GM18520 (cell line): ENCODE measurements at regions not wholly inside any gene's neighbourhood (a gene's known extent, or its start where the extent isn't known, plus 50 kb on each side); places are given as distances from the start of the nearest gene placed in this dataset.

Experiments
- ATAC-seq: cut with Tn5 transposase; IDR thresholded peaks from one replicate; pipeline ENCODE4 v1.9.1; 2021; ENCODE audit not compliant: unreplicated experiment

GRCh38 chr18:51891876-51892275 is 448.1 kb upstream of the DCC start:
- no peak for ATAC-seq

DNA sequence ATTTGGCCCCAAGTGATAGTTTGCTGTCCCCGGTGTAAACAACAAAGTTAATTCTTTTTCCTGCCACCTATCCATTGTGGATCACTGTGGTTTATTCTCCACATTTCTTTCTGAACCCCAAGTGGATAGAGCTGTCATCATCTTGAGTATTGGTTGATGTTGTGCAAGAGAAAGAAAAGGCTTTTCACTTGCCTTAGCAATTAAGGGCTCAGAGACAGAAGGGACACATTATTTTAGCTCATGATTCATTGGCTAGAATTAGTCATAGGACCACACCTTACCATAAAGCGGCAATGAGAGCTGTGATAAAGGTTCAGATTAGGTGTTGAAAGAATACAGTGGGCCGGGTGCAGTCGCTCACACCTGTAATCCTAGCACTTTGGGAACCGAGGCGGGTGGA is 442.1 kb upstream of the DCC start:
- ATAC-seq, result no peak

- no peak for ATAC-seq
Observed at GRCh38 chr18:51907687-51908597, 432.1 kb upstream of the DCC start.

GRCh38 chr18:51908598-51908944 is 431.4 kb upstream of the DCC start:
- ATAC-seq, result no peak

- ATAC-seq, result no peak
Observed at GRCh38 chr18:51911584-51911983, 428.4 kb upstream of the DCC start.

- ATAC-seq, result no peak
Observed at GRCh38 chr18:51912381-51912780, 427.6 kb upstream of the DCC start.

GRCh38 chr18:51915176-51915575 is 424.8 kb upstream of the DCC start:
- no peak for ATAC-seq

GRCh38 chr18:51921862-51922261 is 418.1 kb upstream of the DCC start:
- ATAC-seq, result no peak

- ATAC-seq, result no peak
Observed at GRCh38 chr18:51933903-51934302, 406.1 kb upstream of the DCC start.

- no peak for ATAC-seq
Observed at GRCh38 chr18:51936115-51936514, 403.9 kb upstream of the DCC start.

DNA sequence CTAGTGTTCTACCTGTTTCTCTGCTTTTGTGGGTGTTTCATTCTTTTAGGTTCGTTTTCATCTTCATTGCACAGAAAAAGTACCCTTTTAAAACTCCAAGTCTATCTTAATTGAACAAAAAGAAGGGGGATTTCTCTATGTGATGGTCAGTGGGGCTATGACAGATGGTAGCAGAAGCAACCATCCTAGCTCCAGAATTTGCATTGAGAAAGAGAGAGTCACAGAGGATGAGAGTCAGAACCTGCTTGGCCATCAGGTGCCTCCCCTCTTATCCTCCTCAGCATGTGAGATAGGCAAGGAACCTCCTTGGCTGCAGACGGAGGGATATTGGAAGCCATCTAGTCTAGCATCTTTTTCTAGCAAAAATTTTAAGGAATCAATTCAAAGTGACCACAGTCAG is 398.0 kb upstream of the DCC start:
- ATAC-seq, result peak; percentile 42

DNA sequence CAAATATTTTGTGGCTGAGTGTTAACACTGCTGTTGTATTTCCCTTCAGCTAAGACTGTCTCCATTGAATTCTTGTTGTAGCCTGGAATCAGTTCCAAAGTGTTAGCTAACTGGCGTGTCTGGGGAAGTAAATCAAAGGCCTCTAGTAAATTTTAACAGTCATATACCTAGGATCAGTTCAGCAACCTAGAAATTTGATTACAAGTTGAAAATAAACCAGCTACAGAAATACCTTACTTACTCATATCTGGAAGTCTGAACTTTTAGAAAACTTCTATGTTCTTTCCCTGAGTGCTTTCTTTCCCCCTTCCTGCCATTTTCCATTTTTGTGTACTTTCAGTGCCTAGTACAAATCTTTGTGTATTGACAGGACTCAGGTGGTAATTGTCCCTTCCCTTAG is 396.7 kb upstream of the DCC start:
- no peak for ATAC-seq

GRCh38 chr18:51946946-51947345 is 393.1 kb upstream of the DCC start:
- no peak for ATAC-seq

DNA sequence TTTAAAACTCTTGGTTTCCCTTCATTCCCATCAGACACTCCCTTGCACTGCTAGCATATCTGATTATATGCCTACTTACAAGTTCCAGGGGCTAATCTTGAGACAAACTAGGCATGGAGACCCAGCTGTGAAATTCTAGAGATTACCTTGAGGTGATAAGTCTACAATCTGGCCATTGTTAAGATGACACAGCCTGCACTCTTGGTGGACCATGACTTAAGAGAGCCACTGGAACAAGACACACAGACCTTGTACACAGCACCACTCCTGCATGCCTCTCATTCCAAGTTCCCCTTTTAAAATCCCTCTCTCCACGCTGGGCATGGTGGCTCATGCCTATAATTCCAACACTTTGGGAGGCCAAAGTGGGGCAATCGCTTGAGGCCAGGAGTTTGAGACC is 387.2 kb upstream of the DCC start:
- no peak for ATAC-seq

- ATAC-seq, result peak; percentile 84
Observed at GRCh38 chr18:51953521-51953920, 386.5 kb upstream of the DCC start.

- no peak for ATAC-seq
Observed at GRCh38 chr18:51955136-51955535, 384.9 kb upstream of the DCC start.

- no peak for ATAC-seq
Observed at GRCh38 chr18:51957001-51957400, 383.0 kb upstream of the DCC start.

DNA sequence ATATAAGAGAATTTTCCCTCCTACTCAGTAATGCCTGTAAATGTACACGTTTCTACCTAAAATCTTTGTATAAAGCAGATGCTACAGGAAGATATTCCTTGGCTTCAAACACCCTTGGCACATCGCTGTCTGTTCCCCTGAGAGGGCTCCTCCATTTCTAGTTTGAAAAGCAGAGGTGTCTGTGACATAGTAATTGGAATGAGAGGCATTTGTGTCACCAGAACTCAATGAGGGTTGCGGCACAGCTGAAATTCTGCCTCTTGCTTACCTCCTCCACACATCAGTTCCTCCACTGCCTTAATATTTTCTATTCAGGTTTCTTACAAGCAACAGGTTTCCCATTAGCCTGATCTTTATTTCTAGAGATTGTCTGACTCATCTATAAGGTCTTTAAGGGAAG is 359.9 kb upstream of the DCC start:
- no peak for ATAC-seq

DNA sequence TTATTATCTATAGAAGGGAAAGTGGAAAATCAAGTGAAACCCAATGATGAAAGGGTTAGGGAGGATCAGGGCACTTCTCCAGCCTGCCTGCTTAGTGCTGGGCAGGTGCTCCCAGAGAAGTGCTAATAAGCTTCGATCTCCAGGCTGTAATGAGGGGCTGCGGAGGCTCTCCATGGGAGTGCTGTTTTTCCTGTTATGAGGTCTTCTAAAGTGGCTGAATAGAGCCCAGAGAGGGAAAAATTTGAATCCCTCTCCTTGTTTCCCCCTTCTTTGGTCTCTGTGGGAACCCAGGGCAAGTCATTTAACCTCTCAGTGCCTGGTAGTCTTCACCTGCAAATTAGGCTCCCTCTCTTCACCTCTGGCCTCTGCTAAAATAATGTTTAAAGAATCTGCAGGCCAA is 351.7 kb upstream of the DCC start:
- ATAC-seq, result no peak

DNA sequence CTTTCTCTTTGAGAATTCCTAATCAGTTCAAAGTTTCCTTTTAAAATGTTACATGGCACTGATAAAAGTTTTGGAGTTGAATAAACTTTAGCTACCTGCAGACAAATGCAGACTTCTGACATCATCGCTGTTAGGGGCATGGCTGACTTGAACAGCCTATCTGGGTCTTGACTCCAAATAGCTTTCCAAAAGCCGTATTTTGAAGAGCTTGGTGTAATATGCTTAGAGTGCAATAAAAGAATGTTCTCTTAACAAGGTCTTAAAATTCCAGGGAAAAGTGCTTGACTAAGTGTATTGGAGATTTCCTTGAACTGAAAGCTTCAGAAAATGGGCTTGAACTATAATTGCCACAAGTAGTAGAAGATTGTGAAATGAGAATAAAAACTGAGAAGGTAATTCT is 342.9 kb upstream of the DCC start:
- ATAC-seq, result no peak

DNA sequence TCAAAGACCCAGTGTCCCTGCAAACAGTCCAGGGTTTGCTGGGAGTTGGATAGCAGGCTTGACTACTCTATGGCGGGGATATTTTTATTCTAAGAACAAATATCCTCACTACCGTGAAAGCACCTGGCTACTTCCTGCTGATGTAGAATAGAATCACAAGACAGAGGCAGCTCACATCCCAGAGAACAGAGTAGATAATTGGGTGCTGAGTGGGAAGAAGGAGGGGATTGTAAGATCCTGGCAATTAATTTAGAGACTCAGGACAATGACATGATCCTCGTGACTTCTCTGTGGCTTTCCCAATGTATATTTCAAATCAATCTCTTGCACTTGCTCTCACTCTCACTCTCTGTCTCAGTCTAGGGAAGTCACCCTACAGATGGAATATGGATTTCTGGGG is 341.9 kb upstream of the DCC start:
- no peak for ATAC-seq

DNA sequence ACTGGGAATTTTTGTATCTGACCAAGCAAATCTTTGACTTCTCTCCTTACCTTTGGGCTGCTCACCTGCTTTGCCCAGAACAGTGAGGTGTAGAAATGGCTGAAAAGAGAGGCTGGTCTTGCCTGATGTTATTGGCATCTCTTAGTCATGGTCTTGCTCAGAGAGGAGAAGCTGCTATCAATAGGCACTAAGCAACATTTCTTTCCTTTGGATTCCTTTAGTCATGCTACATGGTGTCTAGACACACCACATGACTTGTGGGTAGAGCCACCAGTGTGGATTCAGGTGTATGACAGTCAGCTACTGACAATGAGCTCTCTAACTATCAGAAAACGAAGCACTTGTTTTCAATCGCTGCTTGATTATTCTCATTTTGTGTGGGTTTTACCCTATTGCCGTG is 341.3 kb upstream of the DCC start:
- no peak for ATAC-seq

DNA sequence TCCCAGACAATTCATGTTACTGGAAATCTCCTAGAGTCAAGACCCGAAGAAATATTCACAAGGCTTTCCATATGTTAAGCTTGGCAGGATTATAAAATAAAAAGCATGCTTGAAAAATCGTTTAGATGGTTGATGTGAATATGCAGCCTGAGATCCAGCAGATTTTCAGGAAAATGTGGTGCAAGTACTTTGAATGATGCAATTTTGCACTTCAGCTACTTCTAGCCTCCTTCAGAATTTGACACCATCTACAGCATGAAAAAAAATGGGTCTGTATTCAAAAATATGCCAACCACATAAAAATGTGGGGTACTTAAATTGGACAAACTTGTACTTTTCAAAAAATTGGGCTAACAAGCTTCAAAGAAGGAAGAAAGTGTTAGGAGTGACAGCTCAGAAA is 340.6 kb upstream of the DCC start:
- ATAC-seq, result no peak
